ENCODE measurements at regions not wholly inside any gene's neighbourhood (a gene's known extent, or its start where the extent isn't known, plus 50 kb on each side); places are given as distances from the start of the nearest gene placed in this dataset.

DNA sequence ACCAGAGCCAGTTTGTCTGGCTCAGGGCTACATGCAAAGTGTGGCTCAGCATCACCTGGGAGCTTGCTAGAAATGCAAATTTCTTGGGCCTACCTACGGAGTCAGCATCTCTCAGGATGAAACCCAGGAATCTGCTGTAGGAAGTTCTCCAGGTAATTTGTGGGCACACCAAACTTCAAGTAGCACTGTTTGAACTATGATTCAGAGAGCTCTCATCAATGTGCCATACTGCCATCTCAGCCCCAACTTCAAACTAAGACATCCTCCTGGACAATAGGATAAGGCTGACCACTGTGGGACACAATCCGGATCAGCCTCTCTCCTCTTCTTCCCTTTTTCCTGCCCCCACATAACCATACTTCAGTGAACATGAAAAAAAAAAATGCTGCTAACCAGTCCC is 374.5 kb downstream of the METTL15 start:
- Histone ChIP-seq H3K36me3 (no peaks in the 10 kb centered on the region), H3K9me3 (no peaks in the 10 kb centered on the region), H3K27me3 (no peaks in the 10 kb centered on the region), H3K4me3 (no peak overlapping the region)
- DNase-seq = no peak

GRCh38 chr11:28481616-28482480 is 373.7 kb downstream of the METTL15 start:
- no peak overlapping the region for H3K4me3 ChIP-seq
- no peaks in the 10 kb centered on the region for H3K36me3 ChIP-seq
- no peaks in the 10 kb centered on the region for H3K9me3 ChIP-seq
- H3K27me3 ChIP-seq = no peaks in the 10 kb centered on the region
- no peak for DNase-seq

DNA sequence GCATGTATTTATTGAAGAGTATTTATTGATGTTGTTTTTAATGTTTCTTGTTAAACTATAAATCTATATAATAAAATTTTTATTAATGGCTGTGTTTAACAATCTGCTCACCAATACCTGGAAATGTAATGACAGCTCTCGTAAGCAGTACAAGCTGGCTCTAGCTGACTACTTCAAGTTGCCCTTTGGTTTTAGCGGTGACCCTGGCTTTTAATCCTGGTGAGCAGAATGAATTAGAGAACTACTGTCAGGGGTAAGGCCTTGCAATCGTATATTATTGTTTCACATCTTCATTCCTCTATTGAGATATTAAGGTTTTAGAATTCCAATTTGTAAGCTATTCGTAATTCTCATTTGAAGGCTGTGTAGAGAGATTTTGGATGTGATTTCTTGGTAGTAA is 372.2 kb downstream of the METTL15 start:
- Histone ChIP-seq H3K9me3 (no peaks in the 10 kb centered on the region), H3K36me3 (no peaks in the 10 kb centered on the region), H3K27me3 (no peaks in the 10 kb centered on the region), H3K4me3 (no peak overlapping the region)
- DNase-seq = no peak

- Histone ChIP-seq H3K36me3 (no peaks in the 10 kb centered on the region), H3K27me3 (no peaks in the 10 kb centered on the region), H3K9me3 (no peaks in the 10 kb centered on the region), H3K4me3 (no peak overlapping the region)
- DNase-seq = no peak
These were observed 368.7 kb downstream of the METTL15 start for GRCh38 chr11:28476864-28477263.

DNA sequence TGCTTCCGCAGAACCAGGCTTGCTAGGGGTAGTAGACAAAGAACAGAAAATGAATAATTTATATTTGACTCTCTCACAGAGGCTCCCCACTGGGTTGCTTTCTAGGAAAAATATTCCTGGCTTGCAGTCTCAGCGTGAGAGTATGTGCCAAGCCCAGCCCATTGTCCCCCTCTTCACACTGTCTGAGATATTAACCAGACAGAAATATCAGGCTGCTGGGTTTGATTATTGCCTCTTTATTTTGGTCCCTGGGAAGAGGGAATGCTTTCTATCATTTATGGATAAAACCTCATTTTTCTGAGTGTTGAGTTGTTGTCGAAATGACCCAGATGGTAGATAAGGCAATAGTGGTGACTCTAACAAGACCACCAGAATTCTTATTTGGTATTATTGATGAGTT is 367.9 kb downstream of the METTL15 start:
- Histone ChIP-seq H3K9me3 (no peaks in the 10 kb centered on the region), H3K36me3 (no peaks in the 10 kb centered on the region), H3K4me3 (no peak overlapping the region), H3K27me3 (no peaks in the 10 kb centered on the region)
- DNase-seq = no peak

DNA sequence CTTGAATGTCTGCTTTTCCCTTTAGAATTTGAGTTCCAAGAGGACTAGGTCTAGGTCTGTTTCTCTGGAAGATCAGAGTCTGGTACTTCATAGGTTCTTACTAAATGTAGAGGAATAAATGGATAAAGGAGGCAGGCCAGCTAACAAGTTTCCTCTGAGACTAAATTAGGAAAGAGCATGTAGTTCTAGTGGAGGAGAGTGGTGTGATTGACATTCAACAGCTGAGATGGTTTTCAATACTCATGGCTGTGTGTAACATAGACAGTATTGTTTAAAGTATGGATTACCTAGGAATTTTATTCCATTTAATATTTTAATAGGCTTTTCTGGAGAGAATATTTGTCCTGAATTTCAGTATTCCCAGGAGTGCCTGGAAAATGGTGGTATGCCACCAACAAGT is 364.7 kb downstream of the METTL15 start:
- H3K4me3 ChIP-seq = no peak overlapping the region
- no peaks in the 10 kb centered on the region for H3K27me3 ChIP-seq
- no peaks in the 10 kb centered on the region for H3K9me3 ChIP-seq
- no peaks in the 10 kb centered on the region for H3K36me3 ChIP-seq
- DNase-seq = no peak

GRCh38 chr11:28471537-28471936 is 363.3 kb downstream of the METTL15 start:
- Histone ChIP-seq H3K4me3 (no peak overlapping the region), H3K36me3 (no peaks in the 10 kb centered on the region), H3K27me3 (no peaks in the 10 kb centered on the region), H3K9me3 (no peaks in the 10 kb centered on the region)
- DNase-seq = no peak

DNA sequence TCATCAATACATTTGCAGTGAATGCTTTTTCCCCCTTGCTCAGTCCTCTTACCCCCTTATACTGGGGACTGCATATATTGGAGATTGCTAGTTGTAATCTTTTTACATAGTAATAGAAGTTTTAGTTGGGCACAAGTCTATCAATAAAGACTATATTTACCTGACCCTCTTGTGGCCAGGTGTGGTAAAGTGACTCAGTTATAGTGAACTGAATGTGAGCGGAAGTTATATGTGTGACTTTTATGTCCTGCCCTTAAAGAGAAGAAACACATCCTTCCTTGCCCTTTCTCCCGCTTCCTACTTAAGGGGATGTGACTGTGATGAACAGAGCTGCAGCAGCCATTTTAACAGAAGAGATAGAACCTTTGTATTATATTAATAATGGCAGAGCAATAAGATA is 362.0 kb downstream of the METTL15 start:
- Histone ChIP-seq H3K27me3 (no peaks in the 10 kb centered on the region), H3K9me3 (no peaks in the 10 kb centered on the region; the same call in 1 of the 2 replicates), H3K36me3 (no peaks in the 10 kb centered on the region), H3K4me3 (no peak overlapping the region)
- DNase-seq = no peak

DNA sequence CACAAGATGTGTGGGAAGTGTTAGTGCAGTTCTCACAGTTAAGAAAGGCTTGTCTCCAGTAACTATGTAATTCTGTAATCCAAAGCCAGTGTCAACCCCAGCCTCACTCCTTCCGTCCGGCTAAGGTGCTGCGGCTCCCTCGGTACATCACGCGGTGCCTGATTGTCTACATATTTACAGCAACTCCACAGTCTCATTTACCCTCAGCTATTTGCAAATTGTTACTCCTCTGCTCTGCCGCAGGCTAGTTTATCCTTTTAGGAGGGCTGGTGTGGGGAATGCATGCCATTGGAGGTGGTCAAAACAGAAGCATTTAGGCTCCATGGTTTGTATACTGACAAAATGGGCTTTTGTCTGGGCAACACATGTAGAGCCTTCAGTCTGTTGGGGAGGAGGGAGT is 358.3 kb downstream of the METTL15 start:
- no peaks in the 10 kb centered on the region for H3K27me3 ChIP-seq
- no peak for DNase-seq
- H3K9me3 ChIP-seq = no peaks in the 10 kb centered on the region; the same call in 1 of the 2 replicates
- H3K36me3 ChIP-seq = 0 out of 2 replicates have a peak, but pooled peaks cover 4% of the 10 kb centered on the region
- no peak overlapping the region for H3K4me3 ChIP-seq

DNA sequence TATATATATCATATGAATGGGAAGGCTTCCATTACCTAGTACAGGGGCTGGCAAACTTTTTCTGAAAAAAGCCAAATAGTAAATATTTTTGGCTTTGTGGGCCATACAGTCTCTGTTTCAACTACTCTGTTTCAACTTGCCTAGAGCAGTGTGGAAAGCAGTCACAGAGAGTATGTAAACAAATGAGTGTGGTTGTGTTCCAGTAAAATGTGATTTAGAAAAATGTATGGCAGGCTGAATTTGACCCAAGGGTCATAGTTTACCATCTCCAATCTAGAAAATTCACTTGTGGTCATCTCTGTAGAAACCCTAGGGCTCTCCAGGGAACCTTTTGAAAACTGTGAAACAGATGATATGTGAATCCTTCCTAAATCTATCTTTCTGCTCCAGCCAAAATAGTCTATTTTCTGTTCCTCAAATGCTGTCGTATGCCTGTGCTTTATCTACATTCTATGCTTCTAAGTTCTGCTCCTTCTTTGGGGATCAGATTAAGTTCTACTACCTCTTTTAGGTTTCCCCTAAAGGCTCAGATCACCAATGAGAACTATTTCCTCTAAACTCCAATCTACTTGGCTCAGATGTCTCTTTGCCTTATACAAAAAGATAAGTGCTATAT is 356.2 kb downstream of the METTL15 start:
- Histone ChIP-seq H3K4me3 (no peak overlapping the region), H3K9me3 (no peaks in the 10 kb centered on the region; the same call in 1 of the 2 replicates), H3K36me3 (0 out of 2 replicates have a peak, but pooled peaks cover 4% of the 10 kb centered on the region), H3K27me3 (no peaks in the 10 kb centered on the region)
- DNase-seq = no peak

DNA sequence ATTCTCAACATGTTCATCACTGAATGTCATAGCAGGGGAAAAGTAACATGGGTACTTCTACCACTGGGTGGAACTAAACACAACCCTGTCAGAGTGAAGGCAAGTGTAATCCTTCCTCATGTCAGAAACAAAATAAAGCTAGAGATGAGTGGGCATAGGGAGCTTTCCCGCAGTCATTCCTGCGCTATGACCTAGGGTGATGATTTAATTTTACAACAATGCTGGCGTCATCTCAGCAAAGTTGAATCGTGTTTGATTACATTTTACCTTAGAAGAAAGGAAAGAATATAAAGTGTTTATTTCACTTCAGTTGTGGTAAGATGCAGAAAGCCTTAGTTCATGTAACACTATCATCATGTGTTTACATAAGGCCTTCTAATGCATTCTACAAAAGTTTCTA is 355.6 kb downstream of the METTL15 start:
- H3K9me3 ChIP-seq = no peaks in the 10 kb centered on the region; the same call in 1 of the 2 replicates
- no peak overlapping the region for H3K4me3 ChIP-seq
- peak; percentile 35 for DNase-seq
- 0 out of 2 replicates have a peak, but pooled peaks cover 4% of the 10 kb centered on the region for H3K36me3 ChIP-seq
- no peaks in the 10 kb centered on the region for H3K27me3 ChIP-seq

DNA sequence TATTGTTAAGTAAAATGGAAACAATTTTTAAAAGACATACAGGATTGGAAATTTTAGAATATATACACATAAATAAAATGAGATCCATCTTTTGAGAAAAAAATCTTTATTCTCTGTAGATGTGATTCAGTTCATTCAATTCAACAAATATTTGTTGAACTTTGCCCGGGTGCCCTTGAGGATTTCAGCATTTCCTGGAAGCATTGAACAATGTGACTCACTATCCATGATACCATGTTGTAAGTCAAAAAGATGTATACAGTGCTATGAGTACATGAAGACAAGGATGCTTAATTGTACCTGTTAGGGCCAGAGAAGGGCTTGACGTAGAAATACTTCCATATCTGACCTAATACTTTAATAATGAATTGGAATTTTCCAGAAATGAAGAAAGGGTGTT is 353.7 kb downstream of the METTL15 start:
- peak; percentile 14 for DNase-seq
- no peak overlapping the region for H3K4me3 ChIP-seq
- no peaks in the 10 kb centered on the region; the same call in 1 of the 2 replicates for H3K9me3 ChIP-seq
- H3K27me3 ChIP-seq = no peaks in the 10 kb centered on the region
- H3K36me3 ChIP-seq = 0 out of 2 replicates have a peak, but pooled peaks cover 4% of the 10 kb centered on the region

DNA sequence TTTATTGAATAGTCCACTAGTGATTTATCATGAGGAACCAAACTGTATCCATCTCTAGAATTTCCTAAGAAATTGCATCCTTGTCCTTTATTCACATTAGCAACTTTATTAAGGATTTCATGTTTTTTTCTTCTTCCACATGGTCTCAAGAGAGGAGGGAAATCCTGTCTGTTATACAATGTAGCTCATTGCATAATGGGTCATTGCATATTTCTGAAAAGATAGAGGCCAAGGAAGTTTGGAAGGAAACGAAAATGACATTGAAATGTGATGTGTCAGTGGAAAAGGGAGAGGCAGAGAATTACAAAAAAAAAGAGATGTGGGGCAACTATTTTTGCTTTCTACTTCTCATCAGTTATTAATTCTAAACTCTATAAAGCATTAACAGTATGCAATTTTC is 353.1 kb downstream of the METTL15 start:
- DNase-seq = no peak
- H3K9me3 ChIP-seq = no peaks in the 10 kb centered on the region; the same call in 1 of the 2 replicates
- 0 out of 2 replicates have a peak, but pooled peaks cover 4% of the 10 kb centered on the region for H3K36me3 ChIP-seq
- H3K27me3 ChIP-seq = no peaks in the 10 kb centered on the region
- no peak overlapping the region for H3K4me3 ChIP-seq

GRCh38 chr11:28460348-28460747 is 352.2 kb downstream of the METTL15 start:
- 0 out of 2 replicates have a peak, but pooled peaks cover 4% of the 10 kb centered on the region for H3K36me3 ChIP-seq
- no peaks in the 10 kb centered on the region for H3K27me3 ChIP-seq
- H3K4me3 ChIP-seq = no peak overlapping the region
- peak; percentile 12 for DNase-seq
- no peaks in the 10 kb centered on the region for H3K9me3 ChIP-seq

DNA sequence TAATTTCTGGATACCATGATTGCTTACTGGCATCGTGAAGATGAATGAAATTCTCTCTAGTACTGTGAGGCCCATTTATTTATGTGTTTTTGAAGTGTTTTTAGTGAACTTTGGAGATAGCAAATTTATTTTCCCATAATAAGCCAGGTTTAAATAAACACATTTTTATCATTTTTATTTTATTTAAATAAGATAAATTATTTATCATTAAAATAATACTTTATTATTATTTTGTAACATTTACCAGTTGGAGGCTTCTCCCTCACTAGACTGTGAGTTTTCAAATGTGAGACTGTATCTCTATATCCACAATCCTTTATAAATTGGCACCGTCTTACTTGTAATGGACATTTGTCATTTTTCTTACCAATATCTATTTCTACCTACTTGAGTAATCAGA is 351.7 kb downstream of the METTL15 start:
- Histone ChIP-seq H3K4me3 (no peak overlapping the region), H3K27me3 (no peaks in the 10 kb centered on the region), H3K9me3 (no peaks in the 10 kb centered on the region), H3K36me3 (0 out of 2 replicates have a peak, but pooled peaks cover 4% of the 10 kb centered on the region)
- DNase-seq = no peak

DNA sequence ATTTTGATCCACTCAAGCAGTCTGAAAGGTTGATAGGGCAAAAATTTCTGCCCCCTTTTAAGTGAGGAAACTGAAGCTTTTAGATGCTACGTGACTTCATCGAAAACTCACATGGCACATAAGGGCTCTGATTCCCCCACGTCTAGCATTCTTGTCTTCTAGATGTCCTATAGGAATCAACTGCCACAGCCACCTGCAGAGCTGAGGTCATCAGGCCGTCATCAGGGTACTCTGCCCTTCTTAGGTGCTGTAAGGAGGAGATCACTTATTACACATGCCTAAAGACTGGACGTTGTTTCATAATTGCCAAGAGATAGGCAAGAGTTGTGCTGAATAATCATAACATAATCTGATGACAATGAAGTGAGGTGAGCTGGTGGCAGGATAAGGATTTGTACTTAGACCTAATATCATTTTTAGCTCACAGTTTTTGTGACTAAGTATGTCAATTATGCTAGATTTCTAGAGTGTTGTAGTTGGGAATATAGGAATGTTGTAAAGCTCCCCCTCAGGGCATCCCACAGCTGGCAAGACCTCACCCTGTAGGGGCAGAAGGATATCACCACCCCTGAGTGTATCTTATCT is 349.4 kb downstream of the METTL15 start:
- Histone ChIP-seq H3K27me3 (no peaks in the 10 kb centered on the region), H3K4me3 (no peak overlapping the region), H3K9me3 (no peaks in the 10 kb centered on the region; the same call in 1 of the 2 replicates), H3K36me3 (0 out of 2 replicates have a peak, but pooled peaks cover under 1% of the 10 kb centered on the region)
- DNase-seq = no peak

DNA sequence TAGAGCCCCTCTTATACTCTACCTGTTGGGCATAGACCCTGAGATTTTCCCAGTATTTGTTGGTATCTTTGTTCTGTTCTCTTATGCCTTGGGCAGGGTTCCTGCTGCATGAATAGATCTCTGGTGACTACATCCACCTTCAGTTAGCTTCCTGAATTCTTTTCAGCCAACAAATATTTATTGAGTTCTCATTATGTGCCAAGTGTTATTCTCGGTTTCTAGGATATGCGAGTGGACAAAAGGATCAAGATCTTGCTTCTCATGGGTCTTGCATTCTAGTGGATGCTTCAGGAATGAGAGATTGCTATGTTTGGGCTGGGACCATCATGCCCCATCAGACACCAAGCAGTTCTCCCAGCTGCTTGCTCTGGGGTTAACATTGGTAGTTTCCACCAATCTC is 340.0 kb downstream of the METTL15 start:
- H3K36me3 ChIP-seq = no peaks in the 10 kb centered on the region
- no peak for DNase-seq
- no peaks in the 10 kb centered on the region; the same call in 1 of the 2 replicates for H3K9me3 ChIP-seq
- H3K4me3 ChIP-seq = no peak overlapping the region
- no peaks in the 10 kb centered on the region for H3K27me3 ChIP-seq
